GM12892 (cell line): ENCODE measurements at regions not wholly inside any gene's neighbourhood (a gene's known extent, or its start where the extent isn't known, plus 50 kb on each side); places are given as distances from the start of the nearest gene placed in this dataset.

Experiments used
- POLR2A ChIP-seq: IDR thresholded peaks from 2 replicates; pipeline ENCODE4 v1.6.1; 2011; ENCODE audit warnings: low read depth, low read length, control low read depth
- POLR2AphosphoS5 ChIP-seq: IDR thresholded peaks from 2 replicates; pipeline ENCODE4 v1.6.1; 2011; ENCODE audit warnings: low read depth, low read length, control low read depth

- TF ChIP-seq POLR2AphosphoS5 (no peak), POLR2A (no peak)
Measured at GRCh38 chr9:11194246-11194645, 581.4 kb upstream of the PTPRD start.
